IPS DF 6.9 (cell line): ENCODE measurements at regions not wholly inside any gene's neighbourhood (a gene's known extent, or its start where the extent isn't known, plus 50 kb on each side); places are given as distances from the start of the nearest gene placed in this dataset.

ENCODE experiments used
- DNase-seq: peaks from one replicate; pipeline ENCODE4 v3.0.0-alpha.2; 2013; ENCODE audit warnings: low read depth, low spot score
- H3K27ac ChIP-seq: one replicate; pipeline ENCODE4 v1.5.1; 2013; ENCODE audit warnings: low read length, control low read depth
- H3K27me3 ChIP-seq: 2 replicates; pipeline ENCODE4 v1.6.1; 2013; ENCODE audit warnings: mild to moderate bottlenecking, low read length; ENCODE audit not compliant: control insufficient read depth, insufficient read depth
- H3K36me3 ChIP-seq: 2 replicates; pipeline ENCODE4 v1.6.1; 2013; ENCODE audit warnings: low read length; ENCODE audit not compliant: control insufficient read depth, insufficient read depth
- H3K4me1 ChIP-seq: 2 replicates; pipeline ENCODE4 v1.6.1; 2013; ENCODE audit warnings: low read length; ENCODE audit not compliant: control insufficient read depth, insufficient read depth
- H3K4me3 ChIP-seq: 2 replicates; pipeline ENCODE4 v1.5.1; 2013; ENCODE audit warnings: mild to moderate bottlenecking, low read length
- H3K9me3 ChIP-seq: 2 replicates; pipeline ENCODE4 v1.6.1; 2013; ENCODE audit warnings: low read length, inconsistent platforms; ENCODE audit not compliant: control insufficient read depth, insufficient read depth
- WGBS: extraction: QIAGEN DNeasy Blood & Tissue Kit; methylation state at CpG from one replicate; pipeline ENCODE4 v1.1.7; 2013; ENCODE audit warnings: mixed read lengths, missing lambda C conversion rate; ENCODE audit not compliant: insufficient read length, insufficient coverage; 5-methylcytosine and 5-hydroxymethylcytosine counted together

DNA sequence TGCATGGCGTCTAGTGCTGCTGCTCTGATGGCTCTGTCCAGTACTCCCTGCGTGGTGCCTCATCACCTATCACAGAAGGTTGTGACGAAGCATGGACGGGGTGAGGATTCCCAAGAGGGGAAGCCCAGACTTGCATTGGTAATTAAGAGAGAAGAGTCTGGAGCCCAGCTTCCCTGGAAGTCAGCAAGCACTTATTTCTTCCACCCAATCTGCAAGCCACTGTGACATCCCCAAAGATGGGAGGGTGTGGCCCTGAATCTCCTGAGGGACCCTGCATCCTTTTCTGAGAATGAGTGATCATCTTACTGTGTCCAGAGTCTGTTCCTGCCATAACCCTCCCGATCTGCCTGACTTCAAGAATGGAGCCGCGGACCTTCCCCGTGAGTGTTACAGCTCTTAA lies 166.7 kb downstream of the PTPN20 start:
- whole genome bisulfite sequencing, result no CpG with 5 or more reads among the region's 8 CpGs
- no peaks in the 10 kb centered on the region for H3K9me3 ChIP-seq

DNA sequence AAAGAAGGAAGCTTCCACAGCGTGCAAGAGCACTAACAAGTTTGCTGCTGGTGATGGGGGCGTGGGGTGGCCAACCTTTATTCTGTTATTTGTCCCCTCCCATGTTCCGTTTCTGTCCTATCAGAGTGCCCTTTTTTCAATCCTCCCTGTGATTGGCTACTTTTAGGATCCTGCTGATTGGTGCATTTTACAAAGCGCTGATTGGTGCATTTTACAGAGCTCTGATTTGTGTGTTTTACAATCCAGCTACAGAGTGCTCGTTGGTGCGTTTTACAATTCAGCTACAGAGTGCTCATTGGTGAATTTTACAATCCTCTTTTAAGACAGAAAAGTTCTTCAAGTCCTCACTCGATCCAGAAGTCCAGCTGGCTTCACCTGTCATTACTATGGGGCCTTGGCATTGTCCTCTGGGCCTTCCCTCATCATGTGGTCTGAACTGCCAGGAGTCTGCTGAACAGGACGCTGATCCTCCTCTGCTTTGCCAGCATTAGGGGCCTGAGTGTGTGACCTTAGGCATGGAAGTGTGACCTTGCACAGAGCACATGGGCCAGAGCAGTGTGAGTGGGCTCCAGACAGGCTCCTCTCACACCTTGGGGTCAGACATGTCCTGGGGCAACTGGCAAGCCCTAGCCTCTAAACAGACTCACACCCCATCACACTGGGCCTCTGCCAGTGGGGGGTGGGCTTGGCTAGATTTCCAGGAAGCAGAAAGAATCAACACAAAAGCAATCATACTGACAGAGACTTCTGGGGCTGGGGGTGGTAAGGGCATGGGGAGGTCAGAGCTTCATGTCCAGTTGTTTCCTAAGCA lies 167.4 kb downstream of the PTPN20 start:
- no peak overlapping the region for H3K4me3 ChIP-seq
- H3K4me1 ChIP-seq, result no peaks in the 10 kb centered on the region
- DNase-seq, result no peak
- no peaks in the 10 kb centered on the region for H3K27me3 ChIP-seq
- no peaks in the 10 kb centered on the region for H3K9me3 ChIP-seq
- WGBS, result no CpG with 5 or more reads among the region's 8 CpGs
- no peak overlapping the region for H3K27ac ChIP-seq
- no peaks in the 10 kb centered on the region for H3K36me3 ChIP-seq

More for the DNA sequence above, 166.7 kb downstream of the PTPN20 start:
- Histone ChIP-seq H3K27ac (no peak overlapping the region), H3K36me3 (no peaks in the 10 kb centered on the region), H3K4me3 (no peak overlapping the region), H3K4me1 (no peaks in the 10 kb centered on the region), H3K27me3 (no peaks in the 10 kb centered on the region)
- no peak for DNase-seq

DNA sequence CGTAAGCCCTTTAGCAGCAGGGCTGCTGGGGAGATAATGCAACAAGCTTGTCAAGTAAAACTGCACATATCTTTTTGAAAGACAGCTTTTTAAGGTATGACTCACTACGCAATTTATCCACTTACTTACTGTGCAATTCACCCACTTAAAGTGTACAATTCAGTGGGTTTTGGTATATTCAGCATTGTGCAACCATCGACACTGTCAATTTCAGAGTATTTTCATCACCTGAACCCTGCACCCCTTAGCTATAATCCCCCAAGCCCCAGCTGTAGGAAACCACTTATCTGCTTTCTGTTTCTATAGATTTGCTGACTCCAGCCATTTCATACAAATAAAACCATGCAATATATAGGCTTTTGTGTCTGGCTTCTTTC lies 168.0 kb downstream of the PTPN20 start:
- Histone ChIP-seq H3K27me3 (no peaks in the 10 kb centered on the region), H3K9me3 (no peaks in the 10 kb centered on the region), H3K4me3 (no peak overlapping the region), H3K27ac (no peak overlapping the region), H3K4me1 (no peaks in the 10 kb centered on the region), H3K36me3 (no peaks in the 10 kb centered on the region)
- no CpG with 5 or more reads among the region's 3 CpGs for WGBS
- no peak for DNase-seq

DNA sequence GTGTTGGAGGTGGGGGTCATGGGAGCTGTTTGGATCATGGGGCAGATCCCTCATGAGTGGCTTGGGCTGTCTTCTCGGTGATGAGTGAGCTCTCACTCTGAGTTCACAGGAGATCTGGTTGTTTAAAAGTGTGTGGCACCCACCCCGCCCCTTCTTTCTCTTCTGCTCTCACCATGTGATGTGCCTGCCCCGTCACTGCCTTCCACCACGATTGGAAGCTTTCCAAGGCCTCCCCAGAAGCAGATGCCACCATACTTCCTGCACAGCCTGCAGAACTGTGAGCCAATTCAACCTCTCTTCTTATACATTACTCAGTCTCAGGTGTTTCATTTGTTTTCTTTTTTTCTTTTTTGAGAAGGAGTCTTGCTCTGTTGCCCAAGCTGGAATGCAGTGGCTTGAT lies 170.0 kb downstream of the PTPN20 start:
- no peak for DNase-seq
- H3K27me3 ChIP-seq, result no peaks in the 10 kb centered on the region
- WGBS, result no CpG with 5 or more reads among the region's 4 CpGs
- H3K4me3 ChIP-seq, result no peak overlapping the region
- H3K4me1 ChIP-seq, result no peaks in the 10 kb centered on the region
- no peaks in the 10 kb centered on the region for H3K36me3 ChIP-seq
- no peaks in the 10 kb centered on the region for H3K9me3 ChIP-seq
- H3K27ac ChIP-seq, result no peak overlapping the region

DNA sequence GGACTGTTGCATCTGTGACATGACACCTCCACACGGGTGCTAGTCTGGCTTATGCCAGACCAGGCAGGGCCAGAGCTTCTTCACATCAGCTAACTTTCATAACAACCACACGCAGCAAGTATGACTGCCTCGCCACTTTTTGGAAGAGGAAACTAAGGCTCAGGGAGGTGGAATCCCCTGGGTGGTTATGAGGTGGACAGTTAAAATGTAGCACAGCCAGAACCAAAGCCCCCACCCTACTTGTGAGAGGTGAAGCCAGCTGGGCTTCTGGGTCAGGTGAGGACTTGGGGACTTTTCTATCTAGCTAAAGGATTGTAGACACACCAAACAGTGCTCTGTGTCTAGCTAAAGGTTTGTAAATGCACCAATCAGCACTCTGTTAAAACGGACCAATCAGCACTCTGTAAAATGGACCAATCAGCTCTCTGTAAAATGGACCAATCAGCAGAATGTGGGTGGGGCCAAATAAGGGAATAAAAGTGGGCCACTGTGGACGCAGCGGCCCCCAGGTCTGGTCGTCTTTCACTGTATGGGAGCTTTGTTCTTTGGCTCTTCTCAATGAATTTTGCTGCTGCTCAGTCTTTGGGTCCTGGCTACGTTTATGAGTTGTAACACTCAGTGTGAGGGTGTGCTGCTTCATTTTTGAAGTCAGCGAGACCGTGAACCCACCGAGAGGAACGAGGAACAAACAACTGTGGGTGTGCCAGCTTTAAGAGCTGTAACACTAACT lies 171.0 kb downstream of the PTPN20 start:
- Histone ChIP-seq H3K27me3 (no peaks in the 10 kb centered on the region), H3K4me1 (no peaks in the 10 kb centered on the region), H3K27ac (no peak overlapping the region), H3K4me3 (no peak overlapping the region), H3K36me3 (no peaks in the 10 kb centered on the region), H3K9me3 (no peaks in the 10 kb centered on the region)
- no CpG with 5 or more reads among the region's 12 CpGs for WGBS
- DNase-seq, result no peak

DNA sequence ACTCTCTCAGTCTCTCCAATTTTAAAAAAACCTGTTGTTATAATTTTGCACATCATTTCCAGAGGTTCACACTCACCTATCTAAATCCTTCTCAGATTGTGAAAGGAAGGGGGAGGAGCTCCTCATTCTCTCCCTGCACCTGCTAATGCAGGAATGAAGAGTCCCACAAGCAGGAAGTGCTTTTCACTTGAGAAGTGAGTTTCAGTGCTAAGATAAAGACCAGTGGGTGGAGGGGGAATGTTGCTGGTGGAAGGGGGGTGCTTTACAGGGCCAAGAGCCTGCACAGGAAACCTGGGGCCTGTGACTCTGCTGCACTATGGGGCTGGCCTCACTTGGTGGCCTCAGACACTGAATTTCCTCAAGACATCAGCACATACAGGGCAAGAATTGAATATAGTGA lies 176.4 kb downstream of the PTPN20 start:
- Histone ChIP-seq H3K27ac (no peak overlapping the region), H3K9me3 (no peaks in the 10 kb centered on the region), H3K27me3 (no peaks in the 10 kb centered on the region), H3K4me1 (no peaks in the 10 kb centered on the region), H3K36me3 (no peaks in the 10 kb centered on the region), H3K4me3 (no peak overlapping the region)
- DNase-seq, result no peak

DNA sequence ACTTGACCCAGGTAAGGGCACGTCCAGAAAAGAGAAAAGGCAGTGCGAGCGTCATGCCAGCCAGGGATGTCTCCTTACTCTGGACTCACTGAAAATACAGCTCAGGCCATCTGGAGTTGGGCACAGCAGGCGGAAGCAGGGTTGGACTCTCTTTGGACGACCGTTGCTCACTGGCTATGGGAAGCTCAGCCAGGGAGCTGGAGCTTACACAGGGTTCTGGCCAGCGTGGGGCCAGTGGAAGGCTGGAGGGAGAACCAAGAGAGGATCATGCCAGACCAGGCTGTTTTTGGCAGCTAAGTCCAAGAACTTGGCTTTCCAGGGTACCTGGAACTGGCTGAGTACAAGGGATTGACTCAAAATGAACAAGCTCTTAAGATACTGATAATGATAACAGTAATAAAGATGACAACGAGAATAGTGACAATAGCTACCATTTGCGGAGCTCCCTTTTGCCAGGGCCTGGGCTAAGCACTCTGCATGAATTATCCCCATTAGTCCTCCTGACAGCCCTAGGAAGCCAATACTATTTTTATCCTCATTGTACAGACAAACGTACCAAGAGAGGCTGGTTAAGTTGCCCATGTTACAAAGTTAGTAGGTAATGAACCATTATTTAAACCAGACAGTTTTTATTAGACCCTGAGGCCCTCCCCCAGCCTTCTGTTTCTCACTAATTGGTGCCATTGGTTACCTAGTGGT lies 177.6 kb downstream of the PTPN20 start:
- Histone ChIP-seq H3K9me3 (no peaks in the 10 kb centered on the region), H3K27ac (no peak overlapping the region), H3K36me3 (no peaks in the 10 kb centered on the region), H3K27me3 (no peaks in the 10 kb centered on the region), H3K4me3 (no peak overlapping the region), H3K4me1 (no peaks in the 10 kb centered on the region)
- no peak for DNase-seq
- WGBS, result no CpG with 5 or more reads among the region's 10 CpGs

DNA sequence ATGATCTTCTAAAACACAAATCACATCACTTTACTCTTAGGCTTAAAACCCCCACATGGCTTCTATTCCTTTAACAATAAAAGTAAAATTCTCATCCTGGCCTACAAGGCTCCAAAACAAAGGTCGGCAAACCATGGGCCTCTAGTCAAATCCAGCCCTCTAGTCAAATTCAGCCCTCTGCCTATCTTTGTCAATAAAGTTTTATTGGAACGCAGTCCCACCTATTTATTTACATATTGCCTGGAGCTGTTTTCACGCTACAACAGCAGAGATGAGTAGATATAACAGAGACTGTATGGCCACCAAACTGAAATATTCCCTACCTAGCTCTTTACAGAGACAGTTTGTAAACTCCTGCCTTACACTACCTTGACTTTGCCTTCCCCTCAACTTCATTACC lies 178.8 kb downstream of the PTPN20 start:
- Histone ChIP-seq H3K9me3 (no peaks in the 10 kb centered on the region), H3K27me3 (no peaks in the 10 kb centered on the region), H3K4me1 (no peaks in the 10 kb centered on the region), H3K4me3 (no peak overlapping the region), H3K36me3 (no peaks in the 10 kb centered on the region), H3K27ac (no peak overlapping the region)
- WGBS, result no CpG with 5 or more reads among the region's 3 CpGs
- no peak for DNase-seq

DNA sequence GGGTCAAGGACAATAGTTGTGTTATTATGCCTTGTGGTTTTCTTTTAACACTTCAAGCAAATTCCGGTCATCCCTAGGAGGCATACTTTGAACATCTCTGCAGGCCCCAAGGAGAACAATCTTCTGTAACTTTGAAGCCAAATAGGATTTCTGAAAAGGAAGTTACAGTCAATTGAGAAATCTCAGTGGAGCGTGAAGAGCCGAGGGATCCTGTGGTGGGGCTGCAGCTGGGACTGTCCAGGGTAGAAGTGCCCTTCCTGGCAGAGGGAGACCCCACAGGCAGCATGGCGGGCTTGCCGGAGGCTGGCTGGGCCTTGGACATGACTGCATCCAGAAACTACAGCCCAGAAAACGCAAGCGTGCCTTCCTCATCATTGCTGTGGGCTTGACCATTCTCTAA lies 179.7 kb downstream of the PTPN20 start:
- no peaks in the 10 kb centered on the region for H3K9me3 ChIP-seq
- no peak overlapping the region for H3K4me3 ChIP-seq
- no CpG with 5 or more reads among the region's 7 CpGs for WGBS
- no peaks in the 10 kb centered on the region for H3K36me3 ChIP-seq
- no peak for DNase-seq
- H3K27me3 ChIP-seq, result no peaks in the 10 kb centered on the region
- no peaks in the 10 kb centered on the region for H3K4me1 ChIP-seq
- no peak overlapping the region for H3K27ac ChIP-seq

DNA sequence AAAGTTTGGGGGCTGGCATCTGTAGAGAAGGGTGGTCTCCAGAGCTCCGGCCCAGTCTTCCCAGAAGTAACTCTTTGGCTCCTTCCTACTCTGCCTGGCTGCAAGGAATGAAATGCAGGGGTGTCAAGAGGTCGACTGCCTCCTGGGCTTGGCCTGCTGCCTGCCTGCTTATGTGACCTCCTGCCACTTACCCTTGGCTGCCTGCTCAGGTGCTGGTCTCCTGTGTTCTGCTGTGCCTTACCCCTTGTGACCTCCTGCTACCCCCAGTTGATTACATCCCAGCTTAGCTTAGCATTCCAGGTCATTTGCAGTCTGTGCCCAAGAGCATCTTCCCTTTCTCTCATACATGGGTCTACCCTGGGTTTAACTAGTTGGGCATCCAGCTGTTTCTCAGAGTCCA lies 180.2 kb downstream of the PTPN20 start:
- H3K4me3 ChIP-seq, result no peak overlapping the region
- H3K27me3 ChIP-seq, result no peaks in the 10 kb centered on the region
- H3K4me1 ChIP-seq, result no peaks in the 10 kb centered on the region
- no peak for DNase-seq
- H3K27ac ChIP-seq, result no peak overlapping the region
- H3K9me3 ChIP-seq, result no peaks in the 10 kb centered on the region
- no CpG with 5 or more reads among the region's 2 CpGs for WGBS
- no peaks in the 10 kb centered on the region for H3K36me3 ChIP-seq
